ENCODE measurements at regions not wholly inside any gene's neighbourhood (a gene's known extent, or its start where the extent isn't known, plus 50 kb on each side); places are given as distances from the start of the nearest gene placed in this dataset.
"Not testable (repeated sequence)": the region's sequence is repeated elsewhere in the genome, so short reads cannot be mapped to it uniquely, and the experiment has no call there.

- DNase-seq (ENCODE audit: low spot score) = no peak
Observed at GRCh38 chr2:34703292-34703691, 1104.2 kb upstream of the FAM98A start.

GRCh38 chr2:34702391-34702790 lies 1103.3 kb upstream of the FAM98A start:
- not testable (repeated sequence) for DNase-seq (ENCODE audit: low spot score)

DNA sequence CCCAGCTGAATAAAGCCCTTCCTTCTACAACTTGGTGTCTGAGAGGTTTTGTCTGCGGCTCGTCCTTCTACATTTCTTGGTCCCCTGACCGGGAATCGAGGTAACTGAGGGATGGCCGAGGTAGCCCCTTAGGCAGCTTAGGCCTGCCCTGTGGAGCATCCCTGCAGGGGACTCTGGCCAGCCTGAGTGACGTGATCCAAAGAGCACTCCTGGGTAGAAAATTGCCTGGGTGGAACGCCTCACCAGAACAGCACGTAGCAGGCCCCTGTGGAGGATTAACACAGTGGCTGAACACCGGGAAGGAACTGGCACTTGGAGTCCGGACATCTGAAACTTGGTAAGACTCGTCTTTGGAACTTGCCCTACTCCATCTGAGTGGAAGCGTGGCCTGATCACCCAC lies 1078.5 kb upstream of the FAM98A start:
- not testable (repeated sequence) for DNase-seq (ENCODE audit: low spot score)

- DNase-seq (ENCODE audit: low spot score) = not testable (repeated sequence)
Observed at GRCh38 chr2:34677119-34677531, 1078.0 kb upstream of the FAM98A start.

DNA sequence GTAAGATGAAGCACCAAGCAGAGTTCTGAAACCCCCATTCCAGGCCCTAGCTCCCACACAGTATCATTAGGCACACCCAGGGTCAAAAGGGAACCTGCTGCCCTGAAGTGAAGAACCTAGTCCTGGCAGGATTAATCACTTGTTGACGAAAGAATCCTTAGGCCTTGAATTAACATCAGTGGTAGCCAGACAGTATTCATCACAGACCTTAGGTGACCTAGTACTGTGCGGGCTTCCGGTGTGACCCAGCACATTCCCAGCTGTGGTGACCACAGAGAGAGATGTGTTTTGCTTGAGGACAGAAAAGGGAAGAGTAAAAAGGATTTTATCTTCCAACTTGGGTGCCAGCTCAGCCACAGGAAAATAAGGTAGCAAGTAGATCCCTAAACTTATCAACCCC lies 1071.4 kb upstream of the FAM98A start:
- no peak for DNase-seq (ENCODE audit: low spot score)

DNA sequence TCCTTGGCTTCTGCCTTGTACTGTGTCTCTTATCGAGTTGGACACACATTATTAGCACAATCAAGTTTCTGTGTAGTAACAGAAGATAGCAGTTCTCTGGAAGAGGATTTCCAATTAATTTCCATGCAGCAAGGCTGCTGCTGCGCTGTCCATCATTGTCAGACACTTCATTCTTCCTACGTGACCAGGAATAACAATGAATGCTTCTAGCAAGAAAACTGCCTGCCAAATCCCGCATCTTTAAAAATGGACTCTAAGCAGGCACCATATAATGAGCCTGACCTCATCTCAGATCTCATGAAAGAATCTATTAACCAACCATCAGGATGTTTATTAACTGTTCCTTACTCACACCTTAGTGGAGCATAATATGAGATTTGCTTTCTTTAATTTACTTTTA lies 1067.7 kb upstream of the FAM98A start:
- no peak for DNase-seq (ENCODE audit: low spot score)

GRCh38 chr2:34664266-34664665 lies 1065.2 kb upstream of the FAM98A start:
- DNase-seq (ENCODE audit: low spot score) = no peak

- no peak for DNase-seq (ENCODE audit: low spot score)
Observed at GRCh38 chr2:34663314-34663713, 1064.2 kb upstream of the FAM98A start.

DNA sequence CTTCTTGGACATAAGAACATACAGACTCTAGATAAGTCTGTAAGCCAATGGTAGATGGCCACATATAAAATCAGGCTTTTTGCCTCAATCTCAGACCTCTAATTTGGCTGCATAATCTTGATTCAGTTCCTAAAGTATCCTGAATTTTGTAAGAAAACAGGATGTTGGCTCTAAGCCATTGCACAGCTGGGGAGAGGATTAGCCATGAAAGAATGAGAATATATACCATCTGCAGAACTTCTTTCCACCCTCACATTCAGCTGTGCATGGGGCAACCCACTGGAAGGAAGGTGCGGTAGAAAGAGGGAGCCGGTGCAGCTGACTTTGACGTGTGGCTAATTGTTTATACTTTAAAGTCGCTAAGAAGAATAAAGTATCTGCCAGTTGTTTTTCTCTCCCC lies 1061.6 kb upstream of the FAM98A start:
- no peak for DNase-seq (ENCODE audit: low spot score)

- DNase-seq (ENCODE audit: low spot score) = no peak
Observed at GRCh38 chr2:34656632-34657031, 1057.5 kb upstream of the FAM98A start.

- no peak for DNase-seq (ENCODE audit: low spot score)
Observed at GRCh38 chr2:34652636-34653035, 1053.5 kb upstream of the FAM98A start.

- no peak for DNase-seq (ENCODE audit: low spot score)
Observed at GRCh38 chr2:34646901-34647300, 1047.8 kb upstream of the FAM98A start.

GRCh38 chr2:34632327-34632726 lies 1033.2 kb upstream of the FAM98A start:
- no peak for DNase-seq (ENCODE audit: low spot score)

- no peak for DNase-seq (ENCODE audit: low spot score)
Observed at GRCh38 chr2:34627003-34627402, 1027.9 kb upstream of the FAM98A start.

- no peak for DNase-seq (ENCODE audit: low spot score)
Observed at GRCh38 chr2:34604164-34604563, 1005.1 kb upstream of the FAM98A start.

GRCh38 chr2:34602262-34602661 lies 1003.2 kb upstream of the FAM98A start:
- DNase-seq (ENCODE audit: low spot score) = no peak

- no peak for DNase-seq (ENCODE audit: low spot score)
Observed at GRCh38 chr2:34601561-34601960, 1002.5 kb upstream of the FAM98A start.

GRCh38 chr2:34578641-34579040 lies 979.5 kb upstream of the FAM98A start:
- no peak for DNase-seq (ENCODE audit: low spot score)

DNA sequence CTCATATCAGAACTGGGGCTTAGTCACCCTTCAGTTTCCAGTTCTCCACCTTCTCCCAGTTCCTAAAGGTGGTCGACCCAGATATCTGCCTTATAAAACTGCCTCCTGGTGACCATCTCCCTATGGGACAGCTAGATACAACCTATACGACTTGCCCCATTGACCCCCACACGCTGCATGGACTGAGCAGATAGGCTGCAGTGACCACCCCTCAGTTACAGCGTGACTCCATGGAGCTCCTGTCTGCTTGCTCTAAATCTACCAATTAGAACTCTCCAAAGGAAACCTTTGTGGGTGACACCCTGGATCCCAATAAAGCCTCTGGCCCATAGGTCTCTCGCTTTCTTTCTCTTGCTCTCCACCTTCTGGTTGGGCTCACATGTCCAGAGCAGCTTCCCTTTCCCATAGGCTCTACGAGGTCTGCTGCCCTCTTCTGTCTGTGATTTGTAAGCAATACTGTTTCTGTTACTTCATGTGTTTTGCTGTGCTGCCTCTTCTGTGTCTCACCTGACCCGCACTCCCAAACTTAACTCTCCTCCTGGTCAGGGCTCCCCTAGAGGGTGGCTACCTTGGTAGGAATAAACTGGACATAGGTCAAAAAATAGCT lies 971.3 kb upstream of the FAM98A start:
- DNase-seq (ENCODE audit: low spot score) = no peak

GRCh38 chr2:34567128-34567527 lies 968.0 kb upstream of the FAM98A start:
- no peak for DNase-seq (ENCODE audit: low spot score)

GRCh38 chr2:34552337-34552736 lies 953.2 kb upstream of the FAM98A start:
- DNase-seq (ENCODE audit: low spot score) = no peak

DNA sequence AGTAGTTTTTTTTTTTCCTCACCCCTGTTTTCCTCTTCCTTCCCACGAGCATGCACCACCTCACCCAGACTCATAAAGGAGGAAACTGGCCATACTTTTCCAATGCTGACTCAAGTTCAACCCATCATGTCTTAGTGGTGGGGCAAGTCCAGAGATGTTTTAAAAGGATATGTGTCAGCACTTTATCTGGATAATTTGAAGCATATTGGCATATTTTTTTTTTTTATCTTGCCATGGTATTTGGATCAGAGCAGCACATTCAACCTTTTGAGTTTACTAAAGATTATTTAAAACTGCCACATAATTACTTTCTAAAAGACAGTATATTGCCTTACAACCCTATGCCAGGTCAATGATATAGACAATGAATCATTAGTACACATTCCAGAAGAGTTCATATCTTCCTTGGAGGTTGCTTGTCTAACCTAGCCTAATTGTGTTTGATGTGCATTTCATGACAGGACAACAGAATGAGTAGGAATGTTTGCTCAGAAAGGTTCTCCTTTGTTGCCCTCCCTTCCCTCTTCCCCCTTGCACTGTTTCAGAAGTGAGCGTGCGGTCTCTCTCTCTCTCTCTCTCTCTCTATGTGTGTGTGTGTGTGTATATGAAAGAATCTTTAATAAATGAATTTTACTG lies 950.7 kb upstream of the FAM98A start:
- DNase-seq (ENCODE audit: low spot score) = no peak

DNA sequence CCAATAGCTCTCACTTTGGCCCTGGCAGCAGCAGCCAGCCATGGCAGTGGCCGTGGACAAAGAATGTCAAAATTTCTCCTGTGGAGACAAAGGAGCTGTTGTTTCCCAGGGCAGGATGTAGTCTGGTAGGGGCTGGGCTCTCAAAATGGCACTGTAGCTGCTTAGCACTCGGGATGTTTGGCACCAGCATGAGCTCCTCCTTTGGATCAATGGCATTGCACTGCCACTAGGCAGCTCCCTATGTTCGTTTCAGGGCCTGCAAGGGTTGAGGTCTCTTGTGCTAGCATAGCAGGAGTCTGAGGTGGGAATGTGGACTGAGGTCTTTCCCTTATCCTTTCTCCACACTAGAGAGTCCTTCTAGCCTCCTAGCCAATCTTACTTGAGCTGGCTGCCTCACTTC lies 948.8 kb upstream of the FAM98A start:
- DNase-seq (ENCODE audit: low spot score) = no peak

GRCh38 chr2:34547340-34547739 lies 948.2 kb upstream of the FAM98A start:
- no peak for DNase-seq (ENCODE audit: low spot score)

Measured in AG20443 (cell line).